Stimulated activated CD8-positive, alpha-beta memory T cell treated with anti-CD3 and anti-CD28 coated beads, Interleukin-15, amount 100 ng/mL, for 48 hours (primary cell): ENCODE measurements at regions not wholly inside any gene's neighbourhood (a gene's known extent, or its start where the extent isn't known, plus 50 kb on each side); places are given as distances from the start of the nearest gene placed in this dataset.
"Not testable (repeated sequence)": the region's sequence is repeated elsewhere in the genome, so short reads cannot be mapped to it uniquely, and the experiment has no call there.

ENCODE experiments used
- DNase-seq, 2 donors: peaks; one replicate each; pipeline ENCODE4 v3.0.0-alpha.2; 2020; ENCODE audit warnings: low read depth in 2 of 2

DNA sequence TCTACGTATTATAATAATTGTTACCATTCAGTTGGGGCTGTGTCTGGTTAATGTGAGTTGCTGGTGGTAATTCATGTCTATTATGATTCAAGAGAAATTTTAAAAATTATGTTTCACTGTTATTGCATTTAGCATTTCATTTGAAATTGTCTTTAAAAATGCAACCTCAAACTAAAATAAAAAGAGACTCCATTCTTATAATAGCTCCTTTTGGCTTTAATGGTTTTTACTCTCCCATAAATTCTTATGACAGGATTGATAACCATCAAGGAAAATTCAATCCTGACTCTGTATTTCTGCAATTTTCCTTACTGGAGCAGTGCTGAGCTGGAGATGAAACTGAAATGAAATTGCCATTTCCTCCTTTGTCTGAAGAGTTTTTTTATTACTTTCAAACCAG, 262.7 kb downstream of the REEP3 start:
- DNase-seq = no peak

DNA sequence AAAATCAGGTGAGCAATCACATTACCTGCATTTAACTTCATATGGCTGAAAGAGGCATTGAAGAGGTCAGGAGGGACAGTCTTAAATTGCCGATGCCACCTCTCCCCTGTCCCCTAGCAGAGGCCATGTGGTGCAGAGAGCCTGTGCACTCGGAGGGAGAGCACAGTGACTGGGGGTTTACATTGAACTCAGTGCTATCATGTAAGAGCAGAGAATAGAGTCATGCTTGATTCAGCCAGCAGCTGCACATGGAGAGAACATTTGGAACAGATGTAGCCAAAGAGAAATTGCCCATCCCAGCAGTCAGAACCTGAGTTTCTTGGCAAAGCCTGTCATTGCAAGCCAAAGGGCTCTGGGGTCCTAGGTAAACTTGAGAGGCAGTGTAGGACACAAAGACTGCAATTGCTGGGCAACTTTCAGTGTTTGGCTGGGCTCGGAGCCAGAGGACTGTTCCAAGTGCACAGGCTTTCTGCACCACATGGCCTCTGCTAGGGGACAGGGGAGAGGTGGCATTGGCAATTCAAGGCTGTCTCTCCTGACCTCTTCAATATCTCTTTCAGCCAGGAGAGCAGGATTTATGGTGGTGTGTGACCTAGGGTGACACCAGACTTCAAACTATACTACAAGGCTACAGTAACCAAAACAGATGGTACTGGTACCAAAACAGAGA, 267.1 kb downstream of the REEP3 start:
- DNase-seq = no peak

DNA sequence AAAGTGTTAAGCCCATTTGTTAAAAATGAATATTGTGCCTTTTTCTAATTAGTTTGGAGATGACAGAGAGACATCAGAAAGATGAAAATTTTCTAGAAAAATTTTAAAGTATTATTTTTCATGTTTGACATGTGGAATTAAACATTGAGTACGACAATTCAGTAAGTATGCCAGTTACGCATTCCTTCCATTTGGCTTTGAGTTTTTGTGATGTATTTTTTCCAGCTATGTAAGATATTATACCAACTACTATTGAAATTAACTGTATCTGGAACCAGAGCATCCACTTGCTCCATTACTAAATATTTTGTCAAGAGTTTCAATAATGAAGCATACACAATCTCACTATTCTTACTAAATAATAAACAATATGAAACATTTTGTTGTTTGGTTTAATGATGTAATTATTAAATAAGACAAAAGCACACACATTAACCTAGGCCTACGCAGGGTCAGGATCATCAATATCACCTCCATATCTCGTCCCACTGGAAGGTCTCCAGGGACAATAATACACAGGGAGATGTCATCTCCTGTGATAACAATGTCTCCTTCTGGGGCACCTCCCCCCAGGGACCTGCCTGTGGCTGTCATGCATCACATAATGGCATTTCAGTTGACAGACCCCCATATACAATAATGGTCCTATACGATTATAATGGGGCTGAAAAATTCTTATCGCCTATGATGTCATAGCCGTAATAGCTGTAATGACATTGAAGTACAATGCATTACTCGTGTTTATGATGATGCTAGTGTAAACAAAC, 274.1 kb downstream of the REEP3 start:
- no peak for DNase-seq

DNA sequence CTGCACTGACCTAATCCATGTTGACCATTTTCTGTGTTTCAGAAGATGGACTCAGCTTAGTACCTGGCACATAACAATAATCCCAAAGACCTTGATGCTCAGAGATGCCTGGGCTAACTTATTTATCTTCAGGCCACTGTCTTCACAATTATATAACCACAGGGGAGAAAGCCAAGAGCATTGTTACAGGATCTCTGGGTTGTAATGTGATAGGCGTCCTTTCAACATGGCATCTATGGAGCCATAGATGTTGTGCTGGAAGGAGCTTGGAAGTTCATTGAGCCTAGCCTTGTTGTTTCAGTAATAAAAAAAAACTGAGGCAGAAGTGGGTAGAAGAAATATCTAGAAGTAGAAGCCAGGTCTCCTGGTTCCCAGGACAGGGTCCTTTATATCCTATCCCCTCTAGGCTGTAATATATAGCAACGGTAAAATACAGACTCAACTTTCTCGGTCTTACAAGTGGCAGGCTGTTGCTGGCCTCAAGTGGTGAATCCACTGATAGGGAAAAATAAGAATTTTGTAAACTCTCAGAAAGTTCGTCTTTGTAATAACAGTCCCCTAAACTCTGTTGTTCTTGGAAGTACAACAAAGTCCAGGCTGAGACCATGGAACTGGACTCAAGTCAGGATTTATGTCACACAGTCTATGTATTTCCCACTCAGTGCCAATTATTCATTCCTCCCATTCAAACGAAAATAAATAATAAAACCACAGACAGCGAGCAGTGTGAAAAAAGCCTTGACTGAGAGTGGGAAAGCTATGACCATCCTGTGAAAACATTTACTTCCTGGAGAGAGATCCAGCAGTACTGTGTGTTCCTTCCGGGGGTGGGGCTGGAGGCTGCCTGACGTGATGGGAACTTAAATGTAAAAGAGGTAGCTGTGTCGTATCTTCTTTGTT, 277.6 kb downstream of the REEP3 start:
- DNase-seq = no peak

DNA sequence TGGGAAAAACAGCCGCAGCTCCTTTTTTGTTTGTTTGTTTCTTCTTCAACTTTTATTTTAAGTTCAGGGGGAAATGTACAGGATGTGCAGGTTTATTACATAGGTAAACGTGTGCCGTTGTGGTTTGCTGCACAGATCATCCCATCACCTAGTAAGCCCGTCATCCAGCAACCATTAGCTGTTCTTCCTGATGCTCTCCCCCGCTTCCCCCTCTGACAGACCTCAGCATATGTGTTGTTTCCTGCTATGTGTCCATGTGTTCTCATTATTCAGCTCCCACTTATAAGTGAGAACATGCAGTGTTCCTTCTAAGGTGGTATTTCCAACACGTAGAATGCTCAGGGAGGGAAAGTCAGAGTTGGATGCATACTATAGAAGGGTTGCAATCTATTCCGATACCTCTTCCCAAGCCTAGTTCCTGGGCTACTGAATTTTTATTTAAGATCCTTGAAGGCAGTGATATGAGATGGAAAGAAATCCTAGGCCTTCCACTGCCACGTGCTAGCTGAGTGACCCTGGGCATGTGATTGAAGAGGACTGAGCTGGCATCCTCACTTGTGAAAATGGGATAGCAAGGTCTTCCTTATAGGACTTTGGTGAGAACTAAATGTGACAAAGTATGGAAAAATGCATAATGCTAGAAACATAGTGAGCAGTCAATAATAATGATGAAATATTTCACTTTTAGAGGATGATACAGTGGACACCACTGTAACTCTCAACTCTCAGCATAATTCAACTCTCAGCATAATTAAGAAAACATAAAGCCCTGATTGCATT, 278.5 kb downstream of the REEP3 start:
- DNase-seq = no peak

DNA sequence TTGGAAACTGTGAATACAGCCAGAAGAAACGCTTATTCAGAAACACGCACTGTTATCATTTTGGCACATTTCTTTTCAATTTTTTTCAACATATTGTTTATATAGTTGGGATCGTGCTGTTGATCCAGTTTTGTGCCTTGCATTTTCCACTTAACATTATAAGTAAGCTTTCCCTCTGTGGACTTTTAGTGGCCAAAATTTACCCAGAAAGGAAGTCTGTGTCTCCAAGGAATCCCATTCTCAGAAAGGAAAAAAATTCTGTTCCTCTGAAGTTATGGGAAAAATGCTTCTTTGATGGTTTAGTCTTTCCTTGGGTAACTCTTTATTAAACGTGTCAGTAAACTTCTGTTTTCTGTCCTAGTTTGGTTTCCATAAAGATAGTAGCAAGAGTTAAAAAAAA, 280.0 kb downstream of the REEP3 start:
- DNase-seq = no peak

DNA sequence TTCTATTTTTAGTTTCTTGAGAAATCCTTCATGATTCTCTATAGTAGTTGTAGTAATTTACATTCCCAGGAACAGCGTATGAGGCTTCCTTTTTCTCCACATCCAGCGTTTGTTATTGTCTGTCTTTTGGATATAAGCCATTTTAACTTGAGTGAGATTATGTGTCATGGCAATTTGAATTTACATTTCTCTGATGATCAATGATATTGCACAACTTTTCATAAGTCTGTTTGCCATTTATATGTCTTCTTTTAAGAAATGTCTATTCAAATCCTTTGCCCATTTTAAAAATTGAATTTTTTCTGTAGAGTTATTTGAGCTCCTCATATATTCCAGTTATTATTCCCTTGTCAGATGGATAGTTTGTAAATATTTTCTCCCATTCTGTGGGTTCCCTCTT, 285.1 kb downstream of the REEP3 start:
- DNase-seq = no peak

DNA sequence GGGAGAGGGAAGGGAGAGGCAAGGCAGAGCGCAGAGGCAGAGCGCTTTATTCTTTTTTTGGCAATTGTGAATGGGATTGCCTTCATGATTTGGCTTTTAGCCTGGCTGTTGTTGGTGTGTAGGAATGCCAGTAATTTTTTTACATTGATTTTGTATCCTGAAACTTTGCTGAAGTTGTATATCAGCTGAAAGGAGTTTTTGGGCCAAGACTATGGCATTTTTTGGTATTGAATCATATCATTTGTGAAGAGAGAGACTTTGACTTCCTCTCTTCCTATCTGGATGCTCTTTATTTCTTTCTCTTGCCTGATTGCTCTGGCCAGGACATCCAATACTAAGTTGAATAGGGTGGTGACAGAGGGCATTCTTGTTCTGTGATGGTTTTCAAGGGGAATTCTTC, 291.3 kb downstream of the REEP3 start:
- DNase-seq = no peak

DNA sequence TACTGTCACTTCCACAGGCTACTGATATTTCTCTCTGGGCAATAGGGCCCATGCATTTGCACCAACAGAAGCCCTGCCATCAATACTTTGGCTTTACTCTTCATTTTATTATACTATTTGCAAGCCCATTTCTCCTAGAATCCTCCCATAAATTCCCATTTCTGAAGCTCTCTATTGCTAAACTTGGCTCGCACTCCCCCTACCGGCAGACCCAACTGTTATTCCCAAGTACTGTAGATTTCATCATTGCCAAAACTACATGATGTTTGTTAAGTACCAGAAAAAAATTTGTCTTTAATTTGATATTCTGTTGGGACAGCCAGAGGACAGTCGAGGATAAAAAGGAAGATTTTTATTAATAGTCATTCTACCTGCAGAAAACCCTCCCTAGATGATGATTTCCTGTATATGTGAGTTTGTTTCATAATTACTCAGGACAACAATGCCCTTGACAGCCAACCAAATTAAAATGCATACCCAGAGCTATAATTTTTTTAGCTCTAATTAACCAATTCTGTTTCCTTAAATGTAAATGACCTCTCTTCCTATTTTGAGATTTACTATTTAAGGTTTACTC, 298.6 kb downstream of the REEP3 start:
- DNase-seq = no peak

DNA sequence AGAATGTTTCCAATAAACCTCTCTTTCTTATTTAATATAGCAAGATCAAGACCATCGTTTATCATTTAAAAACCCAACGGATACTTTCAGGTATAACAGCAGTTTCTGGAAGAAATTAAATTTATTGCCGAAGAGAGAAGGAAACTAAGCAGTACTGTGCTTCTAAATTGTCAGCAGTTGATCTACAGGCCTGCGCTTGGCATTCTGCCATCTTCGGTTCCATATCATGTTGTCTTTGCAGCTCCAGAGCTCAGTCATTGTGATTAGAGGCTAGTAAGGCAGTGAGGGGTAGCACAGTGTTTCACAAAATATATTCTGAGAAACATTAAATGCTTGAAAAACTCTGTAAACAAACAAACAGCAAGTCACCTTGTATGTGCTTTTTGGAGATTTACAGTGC, 301.3 kb downstream of the REEP3 start:
- DNase-seq = no peak

DNA sequence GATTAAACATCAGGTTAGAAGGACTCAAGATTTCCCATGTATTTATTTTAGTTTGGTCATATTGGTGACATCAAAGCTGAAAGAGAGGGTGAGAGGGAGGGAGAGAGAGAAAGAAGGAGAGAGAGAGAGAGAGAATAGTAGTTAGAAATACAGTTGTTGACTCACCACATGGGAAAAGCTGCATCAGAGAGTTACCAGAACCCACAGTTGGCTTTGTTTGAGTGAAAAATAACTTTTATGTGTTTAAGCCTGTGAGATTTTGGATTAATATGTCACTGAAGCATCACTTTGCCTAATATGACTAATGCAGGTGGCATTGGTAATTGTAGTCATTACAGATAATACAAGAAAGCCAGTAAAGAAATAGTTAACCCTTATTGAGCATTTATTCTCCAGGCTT, 303.9 kb downstream of the REEP3 start:
- no peak for DNase-seq

DNA sequence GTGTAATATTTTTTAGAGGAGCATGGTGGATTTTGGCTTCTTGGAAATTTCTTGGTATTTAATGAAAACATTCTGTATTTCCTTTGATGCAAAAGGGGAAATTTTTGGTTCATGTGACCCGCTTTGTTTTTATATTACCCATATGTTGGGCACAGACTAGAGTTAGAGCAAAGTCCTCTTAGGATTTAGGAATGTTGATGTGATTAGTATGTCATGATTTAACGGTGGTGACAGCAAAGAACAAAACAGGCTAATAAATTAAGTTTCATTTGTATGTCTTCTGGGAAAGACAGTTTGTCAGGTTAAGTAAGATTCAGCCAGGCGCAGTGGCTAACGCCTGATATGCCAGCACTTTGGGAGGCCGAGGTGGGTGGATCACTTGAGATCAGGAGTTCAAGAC, 304.6 kb downstream of the REEP3 start:
- no peak for DNase-seq

DNA sequence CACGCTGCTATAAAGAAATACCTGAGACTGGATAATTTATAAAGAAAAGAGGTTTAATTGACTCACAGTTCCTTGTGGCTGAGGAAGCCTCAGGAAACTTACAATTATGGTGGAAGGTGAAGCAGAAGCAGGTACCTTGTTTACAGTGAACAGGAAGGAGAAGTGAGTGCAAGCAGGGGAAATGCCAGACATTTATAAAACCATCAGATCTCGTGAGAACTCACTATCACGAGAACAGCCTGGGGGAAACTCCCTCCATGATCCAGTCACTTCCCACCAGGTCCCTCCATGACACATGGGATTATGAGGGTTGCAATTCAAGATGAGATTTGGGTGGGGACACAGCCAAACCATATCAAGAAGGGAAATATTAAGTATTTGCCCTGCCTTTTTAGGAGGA, 305.8 kb downstream of the REEP3 start:
- not testable (repeated sequence) for DNase-seq

DNA sequence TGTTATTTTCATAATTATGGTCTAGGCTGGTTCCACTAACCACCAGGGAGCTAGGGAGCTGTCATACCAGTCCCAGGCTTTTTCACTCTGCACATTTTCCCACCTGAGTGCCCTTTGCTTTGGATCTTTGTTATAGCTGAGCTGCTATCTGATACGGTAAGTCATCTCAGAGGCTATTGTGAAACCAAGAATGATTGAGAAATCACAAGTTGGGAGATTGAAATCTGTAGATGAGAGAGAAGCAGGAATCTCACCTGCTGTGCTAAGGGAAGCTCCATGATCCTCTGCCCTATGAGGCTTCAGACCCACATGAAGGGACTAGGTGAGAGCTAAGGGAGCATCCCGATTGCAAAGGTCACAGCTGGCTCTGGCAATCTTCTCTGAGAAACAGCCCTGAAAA, 307.8 kb downstream of the REEP3 start:
- DNase-seq = no peak

DNA sequence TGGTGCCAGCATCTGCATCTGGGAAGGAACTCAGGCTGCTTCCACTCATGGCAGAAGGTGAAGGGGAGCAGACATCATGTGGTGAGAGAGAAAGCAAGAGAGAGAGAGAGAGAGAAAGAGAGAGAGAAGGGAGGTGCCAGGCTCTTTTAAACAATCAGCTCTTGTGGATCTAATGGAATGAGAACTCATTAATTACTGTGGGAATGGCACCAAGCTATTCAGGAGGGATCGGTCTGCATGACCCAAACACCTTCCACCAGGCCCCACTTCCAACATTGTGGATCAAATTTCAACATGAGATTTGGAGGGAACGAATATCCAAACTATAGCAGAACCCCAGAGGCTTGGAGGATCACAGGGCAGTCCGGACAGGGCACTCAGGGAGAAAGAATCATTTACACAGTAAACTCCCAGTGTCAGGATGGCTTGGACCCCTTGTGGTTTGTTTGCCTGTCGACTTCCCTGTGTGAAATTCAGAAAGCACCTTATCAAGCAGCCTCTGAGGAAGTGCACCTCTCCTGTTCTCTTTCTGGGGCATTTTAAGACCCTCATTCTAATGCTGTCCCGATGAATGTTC, 308.5 kb downstream of the REEP3 start:
- DNase-seq = no peak

DNA sequence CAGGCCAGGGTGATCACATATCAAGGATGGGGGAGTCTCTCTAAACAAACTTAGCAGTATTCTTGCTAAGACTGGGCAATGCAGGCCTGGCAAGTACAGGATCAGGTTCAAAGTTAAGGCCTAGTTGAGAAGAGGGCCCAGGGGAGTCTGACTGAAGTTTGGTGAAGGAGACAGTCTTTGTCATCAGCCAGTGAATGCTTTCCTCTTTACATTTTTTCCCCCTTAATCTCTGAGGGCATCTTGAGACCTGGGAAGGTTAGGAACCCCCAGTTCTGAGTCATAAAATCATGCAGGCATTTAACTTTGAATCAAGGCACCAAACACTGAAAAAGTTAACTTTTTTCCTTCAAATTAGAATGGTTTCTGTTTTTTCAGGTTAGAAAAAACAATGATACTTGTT, 311.5 kb downstream of the REEP3 start:
- DNase-seq = no peak

DNA sequence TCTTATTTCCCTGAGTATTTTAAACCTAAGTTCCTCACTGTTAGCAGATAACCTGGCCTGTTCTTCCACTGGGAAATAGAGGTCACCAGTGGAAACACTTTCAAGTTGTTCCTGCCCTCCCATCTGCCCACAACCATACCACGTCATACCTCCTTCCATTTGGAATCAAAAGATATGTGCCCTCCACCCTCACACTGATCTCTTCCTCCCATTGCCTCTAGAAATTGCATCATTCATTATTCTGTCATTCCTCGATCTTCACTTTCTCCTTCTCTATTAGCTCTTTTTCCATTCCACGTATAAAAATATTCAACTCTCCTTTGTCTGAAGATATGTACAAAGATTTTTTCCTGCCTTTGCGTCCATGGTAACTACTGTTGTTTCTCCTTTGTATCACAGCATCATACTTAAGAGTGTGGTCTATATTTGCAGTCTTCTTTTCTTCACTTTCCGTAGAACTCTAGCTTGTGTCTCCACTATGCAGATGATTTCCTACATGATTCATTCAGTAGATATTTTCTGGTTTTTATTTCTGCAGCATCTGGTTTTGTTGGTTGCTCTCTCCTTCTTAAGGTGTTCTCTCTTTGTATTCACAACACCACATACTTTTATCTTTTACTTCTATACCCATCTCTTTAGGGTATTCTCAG, 312.3 kb downstream of the REEP3 start:
- no peak for DNase-seq

DNA sequence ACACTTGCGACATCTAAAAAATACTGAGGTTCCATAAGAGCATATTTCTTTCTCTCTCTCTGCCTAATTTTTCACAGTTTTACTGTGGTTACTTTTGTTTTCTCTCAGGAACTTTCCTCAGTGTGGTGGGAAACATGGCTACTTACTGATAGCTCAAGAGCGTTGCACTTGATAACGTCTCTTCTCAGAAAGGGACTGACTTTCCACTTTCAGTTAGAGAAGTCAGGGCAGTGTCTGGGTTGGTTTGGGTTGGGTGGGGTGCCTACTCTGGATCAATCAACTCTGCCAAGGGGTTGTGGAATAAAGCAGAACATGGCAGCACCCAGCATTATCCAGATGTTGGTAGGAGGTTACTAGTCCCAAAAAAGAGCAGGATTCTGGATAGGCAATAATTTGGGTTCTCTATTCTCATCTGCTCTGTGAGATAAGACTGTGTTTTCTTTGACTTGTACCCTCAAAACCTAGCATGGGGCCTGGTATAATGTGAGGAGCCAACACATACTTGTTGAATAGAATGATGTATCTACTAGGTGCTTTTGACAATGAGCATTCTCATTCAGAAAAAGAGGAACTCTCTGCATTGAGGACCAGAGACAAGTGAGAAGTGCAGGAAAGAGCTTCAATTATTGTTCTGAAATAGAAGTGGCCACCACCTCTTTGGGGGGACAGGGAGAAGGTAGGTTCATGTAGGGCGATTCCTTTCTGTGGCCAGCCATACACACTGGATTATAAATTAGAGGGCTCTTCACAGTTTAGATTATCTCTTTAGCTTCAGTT, 315.7 kb downstream of the REEP3 start:
- DNase-seq = no peak

DNA sequence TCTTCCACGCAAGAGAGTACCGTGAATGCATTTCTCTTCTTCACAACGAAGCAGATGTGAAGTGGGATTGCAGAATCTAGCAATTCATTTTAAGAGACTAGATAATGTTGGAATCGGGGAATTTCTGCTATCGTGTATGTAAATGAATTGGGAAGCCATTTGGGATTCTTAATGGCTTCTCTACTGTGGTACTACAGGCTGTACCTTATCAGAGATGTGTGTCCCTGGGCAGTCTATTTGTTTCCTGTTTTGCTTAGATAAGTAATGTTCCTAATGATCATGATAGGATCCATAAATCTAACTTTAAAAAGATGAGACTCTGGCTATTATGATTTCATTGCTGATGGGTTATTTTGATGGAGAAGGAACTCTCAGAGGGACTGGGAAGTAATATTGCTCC, 320.6 kb downstream of the REEP3 start:
- no peak for DNase-seq

DNA sequence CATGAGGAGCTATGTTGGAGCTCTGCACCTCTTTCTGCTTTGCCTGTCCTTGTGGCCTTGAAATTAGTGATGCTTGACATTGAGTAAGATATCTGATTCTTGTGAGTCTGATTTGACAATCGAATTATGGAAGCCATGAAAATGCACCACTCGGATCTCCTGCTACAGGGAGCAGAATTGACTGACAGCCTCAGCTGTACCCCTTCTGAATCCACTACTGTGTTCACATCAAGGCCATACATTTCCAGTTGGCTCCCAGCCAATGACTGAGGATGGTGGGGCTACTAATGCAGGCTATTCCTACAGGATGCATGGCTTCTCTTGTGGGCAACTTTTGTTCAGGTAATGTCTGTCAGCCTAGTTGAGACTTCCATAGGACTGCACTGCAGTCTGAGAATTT, 321.9 kb downstream of the REEP3 start:
- DNase-seq = no peak
